ENCODE measurements at regions not wholly inside any gene's neighbourhood (a gene's known extent, or its start where the extent isn't known, plus 50 kb on each side); places are given as distances from the start of the nearest gene placed in this dataset.

GRCh38 chrX:17919896-17920446 lies 58.9 kb upstream of the RAI2 start:
- no peak for DNase-seq

GRCh38 chrX:17917945-17918577 lies 57.0 kb upstream of the RAI2 start:
- DNase-seq, result no peak

- DNase-seq, result no peak
Observed at GRCh38 chrX:17913801-17914200, 52.7 kb upstream of the RAI2 start.
